Coronary artery (tissue), 2 donors: ENCODE measurements at regions not wholly inside any gene's neighbourhood (a gene's known extent, or its start where the extent isn't known, plus 50 kb on each side); places are given as distances from the start of the nearest gene placed in this dataset.

Experiments
- DNase-seq: peaks from one replicate; pipeline ENCODE4 v3.0.0-alpha.2; 2017; ENCODE audit warnings: low spot score
- H3K27ac ChIP-seq, 2 donors: fragments of 200-600 bp; sonication (generic); one replicate each; pipeline ENCODE4 v1.5.1; 2016 to 2019
- H3K4me3 ChIP-seq: fragments of 200-600 bp; sonication (generic); 2 replicates; pipeline ENCODE4 v1.5.1; 2016; ENCODE audit warnings: mild to moderate bottlenecking, moderate library complexity
- CTCF ChIP-seq: fragments of 200-600 bp; sonication (generic); IDR thresholded peaks from one replicate; pipeline ENCODE4 v1.5.1; 2019; ENCODE audit warnings: antibody characterized with exemption

- DNase-seq = no peak
- H3K27ac ChIP-seq = no peak overlapping the region
- TF ChIP-seq CTCF = no peak
- no peak overlapping the region for H3K4me3 ChIP-seq
Observed at GRCh38 chr11:135061166-135061565, 649.1 kb upstream of the B3GAT1 start.

- Histone ChIP-seq H3K27ac (no peak overlapping the region), H3K4me3 (no peak overlapping the region)
- no peak for TF ChIP-seq CTCF
- no peak for DNase-seq
Observed at GRCh38 chr11:135046986-135047385, 634.9 kb upstream of the B3GAT1 start.

- H3K27ac ChIP-seq = no peak overlapping the region
- no peak overlapping the region for H3K4me3 ChIP-seq
- TF ChIP-seq CTCF = no peak
- DNase-seq = no peak
Observed at GRCh38 chr11:135046556-135046955, 634.5 kb upstream of the B3GAT1 start.

- no peak for DNase-seq
- no peak for TF ChIP-seq CTCF
- Histone ChIP-seq H3K27ac (no peak overlapping the region), H3K4me3 (no peak overlapping the region)
Observed at GRCh38 chr11:135043434-135043833, 631.4 kb upstream of the B3GAT1 start.

- no peak for DNase-seq
- TF ChIP-seq CTCF = no peak
- no peak overlapping the region for H3K4me3 ChIP-seq
- no peak overlapping the region for H3K27ac ChIP-seq
Observed at GRCh38 chr11:135037828-135038227, 625.8 kb upstream of the B3GAT1 start.

GRCh38 chr11:135036488-135037297, 624.7 kb upstream of the B3GAT1 start:
- TF ChIP-seq CTCF = no peak
- no peak overlapping the region for H3K27ac ChIP-seq
- DNase-seq = no peak
- no peak overlapping the region for H3K4me3 ChIP-seq

- TF ChIP-seq CTCF = no peak
- H3K4me3 ChIP-seq = no peak overlapping the region
- no peak for DNase-seq
- H3K27ac ChIP-seq = no peak overlapping the region
Observed at GRCh38 chr11:135035282-135035681, 623.2 kb upstream of the B3GAT1 start.
